ENCODE measurements at regions not wholly inside any gene's neighbourhood (a gene's known extent, or its start where the extent isn't known, plus 50 kb on each side); places are given as distances from the start of the nearest gene placed in this dataset.

DNA sequence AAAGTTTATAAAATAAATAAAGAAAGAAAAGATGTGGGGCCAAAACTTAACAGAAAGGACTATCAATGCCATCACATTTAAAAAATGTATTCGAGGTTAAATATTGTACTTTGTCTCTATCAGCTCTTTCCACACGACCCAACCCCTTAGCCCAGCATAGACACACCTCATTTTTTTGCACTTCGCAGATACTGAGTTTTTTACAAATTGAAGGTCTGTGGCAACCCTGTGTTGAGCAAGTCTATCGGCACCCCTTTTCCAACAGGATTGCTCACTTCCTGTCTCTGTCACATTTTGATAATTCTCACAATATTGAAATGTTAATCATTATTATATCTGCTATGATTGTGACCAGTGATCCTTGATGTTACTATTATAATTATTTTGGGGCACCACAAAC lies 151.6 kb upstream of the TBX20 start:
- Histone ChIP-seq H3K4me1 (ENCODE audit: control insufficient read depth in 3 of 3, insufficient read depth in 3 of 3, low read length in 3 of 3) (no peaks in the 10 kb centered on the region), H3K9me3 (ENCODE audit: control insufficient read depth in 3 of 3, low read length in 3 of 3) (peaks cover 0 to 2% (median 0%) of the 10 kb centered on the region in 3 donors), H3K9ac (ENCODE audit: low read depth in 1 of 3, low read length in 3 of 3) (no peak overlapping the region), H3K27ac (ENCODE audit: low read depth, low read length) (no peak overlapping the region), H3K4me3 (ENCODE audit: low read length in 3 of 3) (no peak overlapping the region), H3K36me3 (ENCODE audit: control insufficient read depth in 3 of 3, insufficient read depth in 3 of 3, low read length in 3 of 3) (no peaks in the 10 kb centered on the region), H3K27me3 (ENCODE audit: control insufficient read depth in 3 of 3, insufficient read depth in 3 of 3, low read length in 3 of 3) (peaks cover 0 to 8% (median 3%) of the 10 kb centered on the region in 3 donors)

DNA sequence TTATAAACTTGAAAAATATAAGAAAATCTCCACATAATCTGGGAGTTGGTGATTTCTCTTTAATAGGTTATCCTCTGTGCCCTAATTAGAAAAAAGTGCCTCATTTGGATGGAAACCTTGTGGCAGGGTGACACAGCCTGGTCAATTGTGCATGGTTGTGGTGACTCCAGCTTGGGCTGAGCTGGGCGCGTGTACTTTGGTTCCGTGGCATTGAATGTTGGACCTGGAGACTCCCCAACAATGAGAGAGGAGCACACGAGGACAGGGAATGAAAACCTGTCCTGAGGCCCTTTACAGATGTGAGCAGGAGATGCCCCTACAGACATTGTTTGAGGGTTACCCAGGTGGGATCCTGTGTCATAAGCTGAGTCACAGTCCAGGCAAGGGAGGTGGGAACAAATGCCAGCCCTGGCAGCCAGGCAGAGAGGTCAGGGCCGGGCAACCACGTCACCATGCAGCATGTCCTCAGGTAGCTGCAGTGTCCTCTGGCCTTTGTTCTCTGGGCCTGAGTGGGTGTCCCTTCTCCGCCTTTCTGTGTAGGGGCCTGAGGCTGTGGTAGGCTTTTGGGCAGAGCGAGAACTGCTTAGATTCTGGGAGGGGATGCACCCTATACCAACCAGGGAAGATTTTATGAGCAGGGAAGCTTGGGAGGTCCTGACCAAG lies 147.4 kb upstream of the TBX20 start:
- Histone ChIP-seq H3K4me1 (ENCODE audit: control insufficient read depth in 3 of 3, insufficient read depth in 3 of 3, low read length in 3 of 3) (no peaks in the 10 kb centered on the region), H3K9ac (ENCODE audit: low read depth in 1 of 3, low read length in 3 of 3) (no peak overlapping the region), H3K27me3 (ENCODE audit: control insufficient read depth in 3 of 3, insufficient read depth in 3 of 3, low read length in 3 of 3) (peaks cover 0 to 3% (median 0%) of the 10 kb centered on the region in 3 donors), H3K4me3 (ENCODE audit: low read length in 3 of 3) (no peak overlapping the region), H3K27ac (ENCODE audit: low read depth, low read length) (no peak overlapping the region), H3K36me3 (ENCODE audit: control insufficient read depth in 3 of 3, insufficient read depth in 3 of 3, low read length in 3 of 3) (no peaks in the 10 kb centered on the region), H3K9me3 (ENCODE audit: control insufficient read depth in 3 of 3, low read length in 3 of 3) (peaks cover 0 to 2% (median 0%) of the 10 kb centered on the region in 3 donors)

DNA sequence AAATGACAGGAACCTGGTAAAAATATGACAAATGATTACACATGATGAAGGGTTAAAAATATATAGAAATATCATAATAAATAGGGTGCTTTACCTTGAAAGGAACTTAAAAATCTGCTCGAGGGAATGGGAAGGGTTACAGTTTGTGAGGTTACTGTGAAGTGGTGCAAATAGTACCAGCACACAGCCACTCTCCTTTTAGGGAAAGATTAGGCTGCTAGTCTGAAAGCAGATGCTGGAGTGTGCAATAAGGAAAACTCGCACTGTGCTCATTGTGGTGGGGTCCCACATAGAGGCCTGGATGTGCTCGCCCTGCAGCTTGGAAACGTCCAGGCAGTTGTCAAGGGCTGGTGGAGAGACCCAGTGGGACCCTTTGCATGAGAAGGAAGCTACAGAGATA lies 145.9 kb upstream of the TBX20 start:
- H3K9me3 ChIP-seq (ENCODE audit: control insufficient read depth in 3 of 3, low read length in 3 of 3): peaks cover 0 to 2% (median 0%) of the 10 kb centered on the region in 3 donors
- no peak overlapping the region for H3K4me3 ChIP-seq (ENCODE audit: low read length in 3 of 3)
- H3K36me3 ChIP-seq (ENCODE audit: control insufficient read depth in 3 of 3, insufficient read depth in 3 of 3, low read length in 3 of 3): no peaks in the 10 kb centered on the region
- no peak overlapping the region for H3K27ac ChIP-seq (ENCODE audit: low read depth, low read length)
- no peaks in the 10 kb centered on the region for H3K4me1 ChIP-seq (ENCODE audit: control insufficient read depth in 3 of 3, insufficient read depth in 3 of 3, low read length in 3 of 3)
- H3K27me3 ChIP-seq (ENCODE audit: control insufficient read depth in 3 of 3, insufficient read depth in 3 of 3, low read length in 3 of 3): peaks cover 0 to 3% (median 0%) of the 10 kb centered on the region in 3 donors
- H3K9ac ChIP-seq (ENCODE audit: low read depth in 1 of 3, low read length in 3 of 3): no peak overlapping the region

DNA sequence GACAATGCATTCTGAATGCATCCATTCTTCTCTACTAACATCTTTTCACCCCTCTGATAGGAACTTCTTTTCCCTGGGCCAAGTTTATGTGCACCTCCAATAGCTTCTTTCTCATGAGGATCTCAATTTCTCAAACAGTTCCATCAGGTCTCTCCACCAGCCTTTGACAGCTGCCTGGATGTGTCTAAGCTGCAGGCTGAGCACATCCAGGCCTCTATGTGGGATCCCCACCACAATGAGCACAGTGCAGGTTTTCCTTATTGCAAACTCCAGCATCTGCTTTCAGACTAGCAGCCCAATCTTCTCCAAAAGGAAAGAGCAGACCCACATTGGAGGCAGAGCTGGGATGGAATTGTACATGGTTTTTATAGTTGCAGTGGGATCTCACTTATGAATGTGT lies 145.3 kb upstream of the TBX20 start:
- Histone ChIP-seq H3K9ac (ENCODE audit: low read depth in 1 of 3, low read length in 3 of 3) (no peak overlapping the region), H3K36me3 (ENCODE audit: control insufficient read depth in 3 of 3, insufficient read depth in 3 of 3, low read length in 3 of 3) (no peaks in the 10 kb centered on the region), H3K4me3 (ENCODE audit: low read length in 3 of 3) (no peak overlapping the region), H3K27me3 (ENCODE audit: control insufficient read depth in 3 of 3, insufficient read depth in 3 of 3, low read length in 3 of 3) (peaks cover 0 to 3% (median 0%) of the 10 kb centered on the region in 3 donors), H3K9me3 (ENCODE audit: control insufficient read depth in 3 of 3, low read length in 3 of 3) (peaks cover 0 to 2% (median 0%) of the 10 kb centered on the region in 3 donors), H3K27ac (ENCODE audit: low read depth, low read length) (no peak overlapping the region), H3K4me1 (ENCODE audit: control insufficient read depth in 3 of 3, insufficient read depth in 3 of 3, low read length in 3 of 3) (no peaks in the 10 kb centered on the region)

DNA sequence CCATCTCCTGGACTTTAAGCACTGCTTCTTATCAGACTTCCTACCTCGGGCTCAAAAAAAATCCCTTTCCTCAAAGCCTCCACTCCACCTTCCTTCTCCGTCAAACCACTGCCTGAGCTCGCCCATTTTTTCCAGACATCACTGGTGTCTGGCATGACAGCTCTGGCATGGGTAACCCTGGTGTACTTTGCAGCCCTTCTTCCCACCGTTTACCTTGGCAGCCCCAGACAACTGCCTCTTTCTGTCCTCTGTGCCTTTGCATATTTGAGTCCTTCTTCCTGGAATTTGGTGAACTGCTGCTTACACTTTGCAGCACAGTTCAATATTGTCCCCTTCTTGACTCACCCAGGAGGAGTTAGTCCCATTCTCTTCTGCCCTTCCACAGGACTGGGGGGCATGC lies 144.6 kb upstream of the TBX20 start:
- no peaks in the 10 kb centered on the region for H3K9me3 ChIP-seq (ENCODE audit: control insufficient read depth in 3 of 3, low read length in 3 of 3)
- peaks cover 0 to 3% (median 0%) of the 10 kb centered on the region in 3 donors for H3K27me3 ChIP-seq (ENCODE audit: control insufficient read depth in 3 of 3, insufficient read depth in 3 of 3, low read length in 3 of 3)
- H3K9ac ChIP-seq (ENCODE audit: low read depth in 1 of 3, low read length in 3 of 3): no peak overlapping the region
- H3K36me3 ChIP-seq (ENCODE audit: control insufficient read depth in 3 of 3, insufficient read depth in 3 of 3, low read length in 3 of 3): no peaks in the 10 kb centered on the region
- no peak overlapping the region for H3K27ac ChIP-seq (ENCODE audit: low read depth, low read length)
- H3K4me1 ChIP-seq (ENCODE audit: control insufficient read depth in 3 of 3, insufficient read depth in 3 of 3, low read length in 3 of 3): no peaks in the 10 kb centered on the region
- H3K4me3 ChIP-seq (ENCODE audit: low read length in 3 of 3): no peak overlapping the region

DNA sequence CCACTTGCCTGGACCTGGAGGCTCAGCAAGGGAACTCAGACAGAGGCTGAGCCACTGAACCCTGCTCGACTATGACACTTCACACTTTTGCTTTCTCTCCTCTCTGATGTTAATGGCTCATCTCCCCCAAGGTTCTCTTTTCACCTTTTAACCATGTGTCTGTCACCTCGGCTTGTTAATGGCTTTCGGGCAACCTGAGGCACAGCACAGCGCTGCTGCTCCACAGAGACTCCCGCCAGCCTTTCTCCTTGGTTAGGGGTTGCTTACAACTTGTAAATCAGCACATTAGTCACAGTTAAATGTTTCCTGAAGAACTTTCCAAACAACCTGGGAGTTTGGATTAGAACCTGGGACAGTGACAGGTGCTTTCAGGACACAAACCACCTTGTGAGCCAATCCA lies 136.2 kb upstream of the TBX20 start:
- no peak overlapping the region for H3K27ac ChIP-seq (ENCODE audit: low read depth, low read length)
- peaks cover 3 to 4% (median 4%) of the 10 kb centered on the region in 3 donors for H3K27me3 ChIP-seq (ENCODE audit: control insufficient read depth in 3 of 3, insufficient read depth in 3 of 3, low read length in 3 of 3)
- H3K4me1 ChIP-seq (ENCODE audit: control insufficient read depth in 3 of 3, insufficient read depth in 3 of 3, low read length in 3 of 3): no peaks in the 10 kb centered on the region
- no peaks in the 10 kb centered on the region for H3K36me3 ChIP-seq (ENCODE audit: control insufficient read depth in 3 of 3, insufficient read depth in 3 of 3, low read length in 3 of 3)
- H3K9me3 ChIP-seq (ENCODE audit: control insufficient read depth in 3 of 3, low read length in 3 of 3): no peaks in the 10 kb centered on the region
- no peak overlapping the region for H3K9ac ChIP-seq (ENCODE audit: low read depth in 1 of 3, low read length in 3 of 3)
- H3K4me3 ChIP-seq (ENCODE audit: low read length in 3 of 3): no peak overlapping the region

DNA sequence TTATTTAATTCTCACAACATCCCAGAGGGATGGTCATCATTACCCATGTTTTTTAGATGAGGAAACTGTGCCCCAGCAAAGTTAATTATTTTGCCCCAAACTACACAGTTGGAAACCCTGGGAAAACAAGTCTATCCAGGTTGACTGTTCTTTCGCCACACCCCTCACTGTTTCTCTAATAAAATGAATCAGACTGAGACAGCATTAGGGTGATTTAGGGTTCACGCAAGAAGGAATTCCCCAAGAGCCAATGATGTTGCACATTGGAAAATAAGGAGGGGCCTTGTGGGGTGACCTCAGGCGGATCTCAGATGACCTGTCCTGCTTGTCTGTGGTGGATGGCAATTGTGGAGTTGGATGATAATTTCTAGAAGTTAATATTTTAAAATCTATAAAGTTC lies 135.7 kb upstream of the TBX20 start:
- Histone ChIP-seq H3K4me1 (ENCODE audit: control insufficient read depth in 3 of 3, insufficient read depth in 3 of 3, low read length in 3 of 3) (no peaks in the 10 kb centered on the region), H3K36me3 (ENCODE audit: control insufficient read depth in 3 of 3, insufficient read depth in 3 of 3, low read length in 3 of 3) (no peaks in the 10 kb centered on the region), H3K27me3 (ENCODE audit: control insufficient read depth in 3 of 3, insufficient read depth in 3 of 3, low read length in 3 of 3) (peaks cover 3 to 4% (median 4%) of the 10 kb centered on the region in 3 donors)

DNA sequence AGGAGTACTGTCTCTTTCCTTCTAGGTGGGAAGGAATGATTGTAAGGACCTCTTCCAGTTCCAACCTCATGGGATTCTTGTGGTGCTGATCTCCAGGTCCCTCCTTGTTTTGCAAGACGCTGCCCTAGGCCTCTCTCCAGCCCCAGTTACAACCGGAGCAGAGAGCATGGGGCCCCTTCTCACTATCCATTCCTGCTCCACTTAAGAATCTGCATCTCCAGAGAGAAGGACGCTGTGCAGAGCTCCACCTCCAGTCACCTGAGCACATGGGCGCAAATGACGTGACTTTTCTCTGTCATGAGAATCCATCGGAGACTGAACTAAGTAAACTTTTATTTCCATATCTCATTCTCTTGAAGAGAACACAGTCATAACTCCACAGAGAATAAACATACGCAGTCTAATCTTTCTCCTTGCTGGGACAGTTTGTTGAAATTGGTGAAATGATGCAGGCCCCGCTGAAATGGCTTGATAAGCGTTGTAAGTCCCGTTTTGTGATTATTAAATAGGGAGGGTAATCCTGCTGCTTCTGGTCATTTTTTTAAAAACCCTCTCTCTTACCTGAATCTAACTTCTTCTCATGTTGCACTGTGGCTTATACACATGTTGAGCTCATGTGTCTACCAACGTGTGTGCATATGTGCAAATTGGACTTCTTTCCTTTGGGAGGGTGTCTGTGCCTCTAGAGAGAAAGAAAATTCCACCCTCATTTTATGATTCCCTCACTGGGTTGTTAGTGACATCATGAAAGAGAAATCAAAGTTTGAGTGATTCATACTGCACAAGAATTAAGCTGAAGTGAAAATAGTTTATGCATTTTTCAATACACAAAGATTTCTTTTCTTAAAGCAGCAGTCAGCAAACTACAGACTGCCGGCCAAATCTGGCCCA lies 133.2 kb upstream of the TBX20 start:
- no peak overlapping the region for H3K4me3 ChIP-seq (ENCODE audit: low read length in 3 of 3)
- H3K27me3 ChIP-seq (ENCODE audit: control insufficient read depth in 3 of 3, insufficient read depth in 3 of 3, low read length in 3 of 3): peaks cover 0 to 3% (median 3%) of the 10 kb centered on the region in 3 donors
- no peaks in the 10 kb centered on the region for H3K9me3 ChIP-seq (ENCODE audit: control insufficient read depth in 3 of 3, low read length in 3 of 3)
- H3K4me1 ChIP-seq (ENCODE audit: control insufficient read depth in 3 of 3, insufficient read depth in 3 of 3, low read length in 3 of 3): no peaks in the 10 kb centered on the region
- H3K36me3 ChIP-seq (ENCODE audit: control insufficient read depth in 3 of 3, insufficient read depth in 3 of 3, low read length in 3 of 3): no peaks in the 10 kb centered on the region
- H3K27ac ChIP-seq (ENCODE audit: low read depth, low read length): no peak overlapping the region
- H3K9ac ChIP-seq (ENCODE audit: low read depth in 1 of 3, low read length in 3 of 3): no peak overlapping the region

More for the DNA sequence above, 135.7 kb upstream of the TBX20 start:
- Histone ChIP-seq H3K4me3 (ENCODE audit: low read length in 3 of 3) (no peak overlapping the region), H3K9me3 (ENCODE audit: control insufficient read depth in 3 of 3, low read length in 3 of 3) (no peaks in the 10 kb centered on the region), H3K9ac (ENCODE audit: low read depth in 1 of 3, low read length in 3 of 3) (no peak overlapping the region), H3K27ac (ENCODE audit: low read depth, low read length) (no peak overlapping the region)

DNA sequence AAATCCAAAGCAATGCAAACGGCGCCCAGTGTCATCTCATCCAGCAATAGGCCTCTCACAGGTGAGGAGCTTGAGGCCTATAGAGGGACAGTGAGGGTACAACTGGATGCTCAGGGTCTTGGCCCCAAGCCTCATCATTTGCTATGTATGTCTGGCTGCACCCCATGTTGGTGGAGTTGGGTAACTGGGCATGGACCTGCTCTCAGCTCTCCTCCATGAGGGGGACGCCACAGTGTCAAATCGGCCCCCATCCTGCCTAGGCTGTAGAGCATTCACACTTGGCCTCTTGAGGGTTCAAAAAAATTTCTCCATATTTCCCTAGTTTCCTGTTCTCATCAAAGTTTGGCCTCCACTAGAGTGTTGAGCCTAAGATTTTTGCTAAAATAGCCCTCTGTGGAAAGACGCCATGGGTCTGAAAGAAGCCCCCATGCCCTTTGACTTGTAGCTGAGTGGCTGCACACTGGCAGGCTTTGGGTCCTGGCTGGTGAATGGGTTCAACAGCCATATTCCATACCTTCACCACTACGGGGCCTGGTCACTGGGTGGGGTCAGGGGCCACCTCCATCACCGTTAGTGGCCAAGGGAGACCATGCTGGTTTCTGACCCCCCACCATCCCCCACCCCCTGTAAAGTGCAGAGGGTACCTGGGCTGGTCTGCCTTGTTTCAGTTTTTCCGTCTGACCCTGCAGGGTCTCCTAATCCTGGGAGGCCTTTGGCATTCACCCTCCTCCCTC lies 132.3 kb upstream of the TBX20 start:
- Histone ChIP-seq H3K27ac (ENCODE audit: low read depth, low read length) (no peak overlapping the region), H3K9ac (ENCODE audit: low read depth in 1 of 3, low read length in 3 of 3) (no peak overlapping the region), H3K27me3 (ENCODE audit: control insufficient read depth in 3 of 3, insufficient read depth in 3 of 3, low read length in 3 of 3) (no peaks in the 10 kb centered on the region), H3K4me3 (ENCODE audit: low read length in 3 of 3) (no peak overlapping the region), H3K9me3 (ENCODE audit: control insufficient read depth in 3 of 3, low read length in 3 of 3) (no peaks in the 10 kb centered on the region), H3K4me1 (ENCODE audit: control insufficient read depth in 3 of 3, insufficient read depth in 3 of 3, low read length in 3 of 3) (no peaks in the 10 kb centered on the region), H3K36me3 (ENCODE audit: control insufficient read depth in 3 of 3, insufficient read depth in 3 of 3, low read length in 3 of 3) (no peaks in the 10 kb centered on the region)

Data from skeletal muscle tissue (tissue), 3 donors.